K562 (cell line): ENCODE measurements at regions not wholly inside any gene's neighbourhood (a gene's known extent, or its start where the extent isn't known, plus 50 kb on each side); places are given as distances from the start of the nearest gene placed in this dataset.

Source experiments
- ATAC-seq: fragments of 200-7000 bp; cut with Tn5 transposase; 3 replicates; pipeline ENCODE4 v1.9.1; 2020; ENCODE audit warnings: moderate library complexity
- BruUV-seq: library from RNA; stranded (reverse); fragments of 400-500 nt; replicated peaks from 2 replicates; lab custom pipeline; 2021; lab: Mats Ljungman, UMichigan
- CTCF ChIA-PET: fragments of 300-600 bp; formaldehyde crosslinking; extraction: SDS; loops from one replicate; lab custom pipeline; 2021; ENCODE audit warnings: low intra/inter-chr PET ratio; lab: Yijun Ruan, JAX
- POLR2A ChIA-PET: fragments of 300-600, 350-650 bp; sonication (Branson Sonifier 250); formaldehyde crosslinking; extraction: SDS; loops from one replicate; lab custom pipeline; 2021; ENCODE audit warnings: antibody characterized with exemption, inconsistent platforms; lab: Yijun Ruan, JAX
- DNase-seq, 4 experiments: peaks; one replicate each; pipeline versions ENCODE4 v3.0.0 to v3.0.0-alpha.2; 2011 to 2018; ENCODE audit warnings: low spot score in 3 of 4, mixed read lengths in 3 of 4; ENCODE audit errors: extremely low read depth in 1 of 4
- FAIRE-seq: peaks from 2 replicates; lab custom pipeline; 2011; peaks lifted over from hg19 to GRCh38; lab: Jason Lieb, UNC
- H2AFZ ChIP-seq: 2 replicates; pipeline ENCODE4 v1.6.0; 2011; ENCODE audit warnings: low read depth, low read length, control low read depth, inconsistent platforms
- H3K27ac ChIP-seq: fragments of 200-600 bp; 3 replicates; pipeline ENCODE4 v1.8.0; 2011; ENCODE audit warnings: low read depth, mild to moderate bottlenecking, control low read depth, inconsistent platforms, low read length, moderate library complexity, mixed read lengths; ENCODE audit errors: extremely low read depth
- H3K27me3 ChIP-seq, 2 experiments: fragments of 300-600 bp in 1 of 2; 2 replicates in 1 of 2; 3 replicates in 1 of 2; pipeline versions ENCODE4 v1.6.0 to v1.8.0; 2011; ENCODE audit warnings: inconsistent platforms in 2 of 2, low read length in 2 of 2, mild to moderate bottlenecking in 1 of 2, mixed read lengths in 1 of 2, moderate library complexity in 1 of 2; ENCODE audit not compliant: control insufficient read depth in 2 of 2, insufficient read depth in 2 of 2
- H3K36me3 ChIP-seq: fragments of 300-600 bp; 3 replicates; pipeline ENCODE4 v1.8.0; 2011; ENCODE audit warnings: mild to moderate bottlenecking, low read length, inconsistent platforms; ENCODE audit not compliant: control insufficient read depth, insufficient read depth
- H3K4me1 ChIP-seq, 2 experiments: fragments of 200-600 bp in 1 of 2; replicated peaks in 1 of 2; 2 replicates in 1 of 2; 3 replicates in 1 of 2; pipeline versions ENCODE4 v1.5.1 to v1.8.0; 2011; ENCODE audit warnings: inconsistent platforms in 2 of 2, low read length in 2 of 2, mild to moderate bottlenecking in 1 of 2, mixed read lengths in 1 of 2, moderate library complexity in 1 of 2; ENCODE audit not compliant: control insufficient read depth in 2 of 2, insufficient read depth in 2 of 2
- H3K4me2 ChIP-seq: 2 replicates; pipeline ENCODE4 v1.6.1; 2011; ENCODE audit warnings: low read length, control low read depth, inconsistent platforms, mixed read lengths; ENCODE audit not compliant: insufficient read depth
- H3K4me3 ChIP-seq: fragments of 200-600 bp; sonication (generic), shearing (Covaris generic); 2 replicates; pipeline ENCODE4 v1.5.1; 2016; ENCODE audit warnings: control low read depth, inconsistent platforms
- H3K79me2 ChIP-seq: fragments of 200-600 bp; 3 replicates; pipeline ENCODE4 v1.8.0; 2011; ENCODE audit warnings: low read length, inconsistent platforms; ENCODE audit not compliant: control insufficient read depth, insufficient read depth
- H3K9ac ChIP-seq, 2 experiments: 2 replicates each; pipeline versions ENCODE4 v1.6.0 to v1.6.1; 2011; ENCODE audit warnings: low read depth in 2 of 2, low read length in 2 of 2, control low read depth in 1 of 2, inconsistent platforms in 1 of 2, mild to moderate bottlenecking in 1 of 2, mixed read lengths in 1 of 2; ENCODE audit not compliant: insufficient read depth in 1 of 2
- H3K9me1 ChIP-seq: one replicate; pipeline ENCODE4 v1.6.0; 2011; ENCODE audit warnings: inconsistent platforms, mild to moderate bottlenecking, low read length, moderate library complexity; ENCODE audit not compliant: control insufficient read depth, insufficient read depth
- H3K9me3 ChIP-seq: replicated peaks from 2 replicates; pipeline ENCODE4 v1.5.1; 2011; ENCODE audit warnings: low read depth, low read length, inconsistent platforms; ENCODE audit not compliant: control insufficient read depth, insufficient read depth
- H4K20me1 ChIP-seq: replicated peaks from 2 replicates; pipeline ENCODE4 v1.6.1; 2011; ENCODE audit warnings: low read length, inconsistent platforms, mixed read lengths; ENCODE audit not compliant: control insufficient read depth, insufficient read depth
- ELF1 ChIP-seq: fragments of 200-800 bp; sonication (Bioruptor generic); IDR thresholded peaks from 2 replicates; pipeline ENCODE4 v1.6.1; 2016; ENCODE audit warnings: missing genetic modification characterization, missing compliant biosample characterization
- FIP1L1 ChIP-seq: fragments of 200-400 bp; formaldehyde crosslinking; IDR thresholded peaks from 2 replicates; pipeline ENCODE4 v1.6.1; 2018; ENCODE audit warnings: mild to moderate bottlenecking, low read depth, low read length; ENCODE audit not compliant: poor library complexity, severe bottlenecking
- GTF2E2 ChIP-seq: fragments of 200-800 bp; sonication (Bioruptor generic); IDR thresholded peaks from 2 replicates; pipeline ENCODE4 v1.6.1; 2016; ENCODE audit warnings: missing genetic modification characterization, missing compliant biosample characterization
- JUNB ChIP-seq: fragments of 450-650 bp; formaldehyde crosslinking; conservative IDR thresholded peaks from 2 replicates; pipeline ENCODE4 v1.4.0; 2020; ENCODE audit warnings: mild to moderate bottlenecking
- KLF16 ChIP-seq: IDR thresholded peaks from 2 replicates; pipeline ENCODE4 v1.6.1; 2016; ENCODE audit warnings: antibody characterized with exemption
- NFATC3 ChIP-seq: fragments of 450-650 bp; IDR thresholded peaks from 2 replicates; pipeline ENCODE4 v1.6.1; 2017; ENCODE audit warnings: mild to moderate bottlenecking
- PURB ChIP-seq: sonication (generic); formaldehyde crosslinking; IDR thresholded peaks from 2 replicates; pipeline ENCODE4 v1.9.0; 2021; ENCODE audit warnings: low read depth, mild to moderate bottlenecking, missing genetic modification reagents
- SMARCA4 ChIP-seq: fragments of 450-650 bp; IDR thresholded peaks from 2 replicates; pipeline ENCODE4 v1.6.1; 2016
- TAF7 ChIP-seq: fragments of 450-650 bp; IDR thresholded peaks from 2 replicates; pipeline ENCODE4 v1.6.1; 2016; ENCODE audit warnings: missing genetic modification characterization, missing compliant biosample characterization
- ZNF224 ChIP-seq: sonication (generic); formaldehyde crosslinking; IDR thresholded peaks from 2 replicates; pipeline ENCODE4 v1.8.0; 2022; ENCODE audit warnings: mild to moderate bottlenecking, missing genetic modification reagents
- ZNF41 ChIP-seq: fragments of 250-450 bp; sonication (Bioruptor Pico); conservative IDR thresholded peaks from 2 replicates; pipeline ENCODE4 v1.4.0; 2020; ENCODE audit warnings: mild to moderate bottlenecking
- in situ Hi-C: fragments of 300-500 bp; cut with MboI; formaldehyde crosslinking; loops from 4 replicates; pipeline ENCODE4 v1.15.0; 2018; ENCODE audit warnings: inconsistent platforms, mixed read lengths
- intact Hi-C: fragments of 100-400 bp; cut with micrococcal nuclease; formaldehyde crosslinking; loops from 2 replicates; pipeline ENCODE4 v1.14.2; 2022

- POLR2A ChIA-PET: no interaction called here
- DNase-seq (no peak), ATAC-seq (no peak), FAIRE-seq (no peak)
- Histone ChIP-seq H3K4me1 (no peaks in the 10 kb centered on the region; a peak in 1 of 5 replicates), H3K27me3 (no peaks in the 10 kb centered on the region), H3K9me1 (no peaks in the 10 kb centered on the region), H3K36me3 (no peaks in the 10 kb centered on the region), H3K79me2 (no peaks in the 10 kb centered on the region), H2AFZ (no peak overlapping the region), H3K4me2 (no peak overlapping the region), H3K4me3 (no peak overlapping the region), H3K9me3 (no peaks in the 10 kb centered on the region), H4K20me1 (no peaks in the 10 kb centered on the region), H3K9ac (no peak overlapping the region), H3K27ac (no peak overlapping the region)
- intact Hi-C loops (no loop called here), in situ Hi-C loops (no loop called here)
- TF ChIP-seq KLF16: no peak
- no peak for TF ChIP-seq FIP1L1
- no peak for TF ChIP-seq SMARCA4
- no peak for TF ChIP-seq ZNF224 (CRISPR knock-in tag)
- TF ChIP-seq JUNB (CRISPR knock-in tag): no peak
- TF ChIP-seq ZNF41 (CRISPR knock-in tag): no peak
- TF ChIP-seq GTF2E2 (tag): no peak
- no peak for TF ChIP-seq TAF7 (tag)
- no peak for TF ChIP-seq NFATC3
- no peak for TF ChIP-seq PURB (CRISPR knock-in tag)
- TF ChIP-seq ELF1: no peak
- CTCF ChIA-PET: no interaction called here
- no TSS peak for BruUV-seq
Measured at GRCh38 chr4:127148165-127148564, 484.6 kb upstream of the INTU start.
